IPS DF 6.9 (cell line): ENCODE measurements at regions not wholly inside any gene's neighbourhood (a gene's known extent, or its start where the extent isn't known, plus 50 kb on each side); places are given as distances from the start of the nearest gene placed in this dataset.

Experiments
- DNase-seq: peaks from one replicate; pipeline ENCODE4 v3.0.0-alpha.2; 2013; ENCODE audit warnings: low read depth, low spot score
- H3K27ac ChIP-seq: one replicate; pipeline ENCODE4 v1.5.1; 2013; ENCODE audit warnings: low read length, control low read depth
- H3K27me3 ChIP-seq: 2 replicates; pipeline ENCODE4 v1.6.1; 2013; ENCODE audit warnings: mild to moderate bottlenecking, low read length; ENCODE audit not compliant: control insufficient read depth, insufficient read depth
- H3K36me3 ChIP-seq: 2 replicates; pipeline ENCODE4 v1.6.1; 2013; ENCODE audit warnings: low read length; ENCODE audit not compliant: control insufficient read depth, insufficient read depth
- H3K4me1 ChIP-seq: 2 replicates; pipeline ENCODE4 v1.6.1; 2013; ENCODE audit warnings: low read length; ENCODE audit not compliant: control insufficient read depth, insufficient read depth
- H3K4me3 ChIP-seq: 2 replicates; pipeline ENCODE4 v1.5.1; 2013; ENCODE audit warnings: mild to moderate bottlenecking, low read length
- H3K9me3 ChIP-seq: 2 replicates; pipeline ENCODE4 v1.6.1; 2013; ENCODE audit warnings: low read length, inconsistent platforms; ENCODE audit not compliant: control insufficient read depth, insufficient read depth
- WGBS: extraction: QIAGEN DNeasy Blood & Tissue Kit; methylation state at CpG from one replicate; pipeline ENCODE4 v1.1.7; 2013; ENCODE audit warnings: mixed read lengths, missing lambda C conversion rate; ENCODE audit not compliant: insufficient read length, insufficient coverage; 5-methylcytosine and 5-hydroxymethylcytosine counted together

DNA sequence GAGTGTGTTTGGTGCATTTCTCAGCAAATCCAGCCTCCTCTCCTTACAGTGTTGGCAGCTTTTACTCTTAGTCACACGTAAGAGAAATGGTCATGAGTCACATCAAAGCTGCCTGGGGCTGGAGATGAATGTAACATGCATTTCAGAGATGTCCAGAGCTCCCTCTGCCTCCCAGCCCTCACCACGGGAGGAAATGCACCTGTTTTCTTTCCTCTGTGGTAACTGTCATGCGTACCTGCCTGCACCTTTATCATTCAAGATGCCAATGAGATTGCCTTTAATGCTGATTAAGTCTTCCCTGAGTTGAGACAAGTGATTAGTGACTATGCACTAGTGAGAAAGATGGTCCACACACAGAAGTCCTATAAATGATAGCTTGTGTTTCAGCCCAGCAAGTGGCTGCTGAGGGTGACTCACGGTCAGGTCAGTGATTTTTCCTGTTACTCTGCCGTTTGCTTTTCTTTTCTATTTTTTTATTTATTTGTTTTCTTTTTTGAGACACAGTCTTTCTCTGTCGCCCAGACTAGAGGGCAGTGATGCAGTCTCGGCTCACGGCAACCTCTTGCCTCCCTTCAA is 277.3 kb upstream of the FMN2 start:
- H3K4me3 ChIP-seq: no peak overlapping the region
- no peaks in the 10 kb centered on the region for H3K9me3 ChIP-seq
- WGBS: no CpG with 5 or more reads among the region's 8 CpGs
- H3K4me1 ChIP-seq: peaks cover 7% of the 10 kb centered on the region; the same call in 1 of the 2 replicates
- H3K27me3 ChIP-seq: no peaks in the 10 kb centered on the region
- H3K27ac ChIP-seq: no peak overlapping the region
- H3K36me3 ChIP-seq: no peaks in the 10 kb centered on the region
- peak; percentile 41 for DNase-seq

DNA sequence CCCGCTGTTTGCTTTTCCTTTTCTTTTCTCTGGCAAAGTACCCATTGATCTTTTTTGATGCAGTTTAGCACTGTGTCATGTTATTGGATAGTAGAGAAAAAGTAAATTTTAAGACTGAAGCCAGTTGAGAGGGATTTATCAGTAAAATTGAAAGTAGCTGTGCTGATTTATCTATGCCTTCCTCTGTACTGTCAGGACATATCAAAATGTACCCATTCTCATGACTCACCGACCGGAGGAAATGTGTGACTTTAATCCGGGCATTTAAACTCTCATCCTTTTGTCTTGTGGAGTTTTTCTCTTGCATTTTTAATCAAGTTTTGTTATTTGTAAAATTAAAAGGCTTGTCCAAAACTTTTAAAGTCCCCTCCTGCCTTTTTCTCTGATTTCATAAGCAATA is 276.6 kb upstream of the FMN2 start:
- Histone ChIP-seq H3K27me3 (no peaks in the 10 kb centered on the region), H3K36me3 (no peaks in the 10 kb centered on the region), H3K9me3 (no peaks in the 10 kb centered on the region), H3K4me1 (peaks cover 7% of the 10 kb centered on the region; the same call in 1 of the 2 replicates), H3K4me3 (no peak overlapping the region), H3K27ac (no peak overlapping the region)
- DNase-seq: no peak
- WGBS: no CpG with 5 or more reads among the region's 4 CpGs

DNA sequence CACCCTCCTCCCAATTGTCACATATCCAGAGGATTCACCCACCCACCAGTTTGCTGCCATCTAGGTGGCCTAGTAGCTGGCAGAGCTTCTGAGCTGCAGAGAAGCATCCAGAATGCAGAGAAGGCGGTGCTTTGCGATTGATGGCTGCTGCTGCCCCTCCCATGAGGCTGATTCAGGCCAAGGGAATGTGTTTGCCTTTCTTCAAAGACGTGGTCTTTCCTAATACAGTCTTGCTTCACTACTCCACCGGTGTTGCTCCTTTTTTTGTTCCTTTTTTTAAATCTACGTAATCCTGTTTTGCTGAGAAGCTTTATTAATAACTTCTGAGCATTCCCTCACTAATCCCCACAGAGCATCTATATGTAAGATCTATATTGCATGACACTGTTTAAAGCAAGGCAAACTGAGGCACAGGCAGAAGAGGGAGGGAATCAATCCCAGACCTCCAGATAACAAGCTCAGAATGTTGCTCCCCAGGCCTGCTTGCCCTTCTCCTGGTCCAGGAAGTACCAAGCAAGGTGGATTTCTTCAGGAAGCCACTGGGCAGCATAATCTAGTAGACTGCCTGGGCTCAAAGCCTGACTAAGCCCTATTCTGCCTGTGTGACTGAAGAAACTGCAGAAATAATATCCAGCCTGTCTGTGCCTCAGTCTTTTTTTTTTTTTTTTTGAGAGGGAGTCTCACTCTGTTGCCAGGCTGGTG is 275.5 kb upstream of the FMN2 start:
- DNase-seq: peak; percentile 45
- no peak overlapping the region for H3K4me3 ChIP-seq
- WGBS: no CpG with 5 or more reads among the region's 5 CpGs
- H3K4me1 ChIP-seq: peaks cover 2% of the 10 kb centered on the region; the same call in 1 of the 2 replicates
- no peaks in the 10 kb centered on the region for H3K9me3 ChIP-seq
- no peaks in the 10 kb centered on the region for H3K27me3 ChIP-seq
- H3K36me3 ChIP-seq: no peaks in the 10 kb centered on the region
- H3K27ac ChIP-seq: no peak overlapping the region

DNA sequence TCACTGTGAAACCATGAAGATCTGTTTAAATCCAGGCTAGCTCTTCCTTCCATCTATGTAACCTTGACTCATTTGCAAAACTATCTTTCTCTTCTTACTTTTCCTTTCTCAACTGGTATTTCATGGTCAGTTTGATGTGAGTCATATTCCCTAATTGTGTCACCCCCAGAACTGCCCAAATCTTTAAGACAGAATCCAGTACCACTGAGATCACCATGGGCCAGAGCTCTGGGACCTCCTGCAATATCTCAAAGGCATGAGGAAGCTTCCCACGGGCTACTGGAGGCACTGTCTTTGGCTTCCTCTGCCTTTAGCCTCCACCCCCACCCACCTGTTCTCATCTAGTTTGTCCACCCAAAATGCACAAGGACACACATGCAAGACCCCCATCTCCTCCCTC is 274.4 kb upstream of the FMN2 start:
- no peak for DNase-seq
- Histone ChIP-seq H3K4me1 (peaks cover 1% of the 10 kb centered on the region; the same call in 1 of the 2 replicates), H3K9me3 (no peaks in the 10 kb centered on the region), H3K4me3 (no peak overlapping the region), H3K27me3 (no peaks in the 10 kb centered on the region), H3K36me3 (no peaks in the 10 kb centered on the region), H3K27ac (no peak overlapping the region)
- no CpG with 5 or more reads among the region's 1 CpG for WGBS

DNA sequence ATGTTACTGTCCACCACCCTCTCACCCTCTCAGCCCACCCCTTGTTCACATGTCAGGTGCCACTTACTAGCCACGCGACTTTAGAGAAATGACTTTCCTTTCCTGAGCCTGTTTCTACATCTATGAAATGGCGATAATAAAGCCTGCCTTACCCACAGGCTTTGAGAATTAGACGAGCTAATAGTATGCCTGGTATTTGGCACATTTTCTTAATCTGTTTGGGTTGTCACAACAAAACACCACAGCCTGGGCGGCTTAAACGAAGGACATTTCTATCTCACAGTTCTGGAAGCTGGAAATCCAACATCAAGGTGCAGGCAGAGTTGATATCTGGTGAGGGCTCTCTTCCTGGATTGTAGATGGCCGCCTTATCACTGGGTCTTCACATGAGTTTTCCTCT is 273.9 kb upstream of the FMN2 start:
- Histone ChIP-seq H3K4me3 (no peak overlapping the region), H3K27ac (no peak overlapping the region), H3K27me3 (no peaks in the 10 kb centered on the region), H3K4me1 (peaks cover 1% of the 10 kb centered on the region; the same call in 1 of the 2 replicates), H3K9me3 (no peaks in the 10 kb centered on the region), H3K36me3 (no peaks in the 10 kb centered on the region)
- no peak for DNase-seq
- WGBS: no CpG with 5 or more reads among the region's 7 CpGs

DNA sequence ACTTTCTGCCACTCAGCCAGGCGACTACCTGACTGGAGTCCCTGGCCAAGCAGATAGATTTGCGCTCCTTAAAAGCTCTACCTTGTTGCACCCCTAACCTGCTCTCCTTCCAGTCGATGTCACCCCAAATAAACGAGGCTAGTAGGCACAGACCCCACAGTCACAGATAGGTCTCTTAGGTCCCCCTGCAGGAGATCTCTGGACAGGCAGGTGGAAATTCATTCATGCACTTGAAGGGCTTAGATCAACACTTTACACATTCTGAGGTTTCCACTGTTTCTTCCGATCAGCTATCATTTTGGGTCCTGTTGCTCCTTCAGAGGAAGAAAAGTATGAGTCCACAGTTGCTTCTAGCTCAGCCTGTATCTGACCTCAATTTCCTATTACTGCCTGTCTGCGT is 272.6 kb upstream of the FMN2 start:
- no peak for DNase-seq
- no peaks in the 10 kb centered on the region for H3K9me3 ChIP-seq
- no peaks in the 10 kb centered on the region for H3K36me3 ChIP-seq
- WGBS: no CpG with 5 or more reads among the region's 6 CpGs
- H3K4me1 ChIP-seq: peaks cover 1% of the 10 kb centered on the region; the same call in 1 of the 2 replicates
- no peaks in the 10 kb centered on the region for H3K27me3 ChIP-seq
- H3K27ac ChIP-seq: no peak overlapping the region
- H3K4me3 ChIP-seq: no peak overlapping the region

DNA sequence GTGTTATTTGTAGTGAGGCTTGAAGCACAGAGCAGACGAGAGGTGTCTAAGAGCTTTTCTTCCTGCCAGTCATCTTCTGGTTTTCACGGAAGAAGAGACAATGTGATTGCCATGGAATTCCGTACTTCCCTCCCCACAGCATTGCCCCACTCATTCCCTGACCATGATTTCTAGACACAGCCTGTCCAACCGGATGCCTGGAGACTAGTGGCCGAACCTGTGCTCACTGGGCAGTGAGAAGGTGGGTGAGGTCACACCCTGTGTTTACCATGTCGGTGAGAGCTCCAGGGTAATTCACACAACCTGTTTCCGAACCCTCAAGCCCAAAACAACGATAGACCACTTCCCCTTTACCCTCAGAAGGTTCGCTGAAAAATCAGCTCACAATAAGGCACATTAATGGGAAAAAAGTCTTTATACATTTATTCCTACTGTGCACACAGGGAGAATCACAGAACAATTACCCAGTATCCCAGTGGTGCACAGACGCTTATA is 271.9 kb upstream of the FMN2 start:
- Histone ChIP-seq H3K36me3 (no peaks in the 10 kb centered on the region), H3K27ac (no peak overlapping the region)
- WGBS: no CpG with 5 or more reads among the region's 10 CpGs

DNA sequence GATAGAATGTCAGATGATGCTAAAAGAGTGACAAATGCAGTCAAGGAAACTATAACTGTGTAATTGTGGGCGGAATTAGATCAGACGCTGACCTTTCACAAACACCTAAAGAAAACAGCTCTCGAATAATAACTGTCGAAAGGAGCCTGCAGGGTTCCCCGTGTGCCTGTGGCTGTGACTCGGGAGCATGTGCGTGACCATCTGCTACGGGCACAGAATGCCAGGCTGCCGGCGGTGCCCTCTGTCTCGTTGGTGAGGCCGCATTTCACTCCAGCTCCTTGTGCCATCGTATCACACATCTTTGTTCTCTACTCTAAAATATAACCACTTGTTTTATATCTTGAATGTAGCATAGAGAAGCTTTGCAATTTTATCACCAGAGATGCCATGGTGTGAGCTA is 267.8 kb upstream of the FMN2 start:
- DNase-seq: no peak
- no CpG with 5 or more reads among the region's 13 CpGs for WGBS
- Histone ChIP-seq H3K27me3 (no peaks in the 10 kb centered on the region), H3K9me3 (no peaks in the 10 kb centered on the region), H3K27ac (no peak overlapping the region), H3K4me3 (no peak overlapping the region), H3K36me3 (no peaks in the 10 kb centered on the region), H3K4me1 (no peaks in the 10 kb centered on the region)

More for the DNA sequence above, 271.9 kb upstream of the FMN2 start:
- Histone ChIP-seq H3K9me3 (no peaks in the 10 kb centered on the region), H3K27me3 (no peaks in the 10 kb centered on the region), H3K4me1 (peaks cover 1% of the 10 kb centered on the region; the same call in 1 of the 2 replicates), H3K4me3 (no peak overlapping the region)
- DNase-seq: no peak

DNA sequence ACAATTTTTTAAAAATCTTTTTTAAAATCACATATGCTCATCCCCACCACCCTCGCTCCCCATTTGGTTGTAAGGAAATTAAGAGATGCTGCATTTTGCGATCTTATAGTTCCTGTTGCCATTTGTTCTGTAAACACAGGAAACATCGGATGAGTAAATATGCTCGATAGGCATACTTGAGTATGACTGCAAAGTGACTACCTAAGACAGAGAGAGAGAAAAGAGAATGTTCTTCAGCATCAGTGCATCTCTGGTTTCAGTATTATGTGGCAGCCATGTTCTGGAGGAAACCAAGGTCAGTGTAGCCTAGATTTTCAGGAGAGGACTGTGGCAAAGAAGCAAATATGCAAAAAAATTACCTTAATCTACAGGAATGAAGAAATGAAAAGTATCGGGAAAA is 265.5 kb upstream of the FMN2 start:
- Histone ChIP-seq H3K27ac (no peak overlapping the region), H3K27me3 (no peaks in the 10 kb centered on the region), H3K9me3 (no peaks in the 10 kb centered on the region), H3K4me1 (no peaks in the 10 kb centered on the region), H3K4me3 (no peak overlapping the region), H3K36me3 (no peaks in the 10 kb centered on the region)
- no CpG with 5 or more reads among the region's 5 CpGs for WGBS
- DNase-seq: no peak

DNA sequence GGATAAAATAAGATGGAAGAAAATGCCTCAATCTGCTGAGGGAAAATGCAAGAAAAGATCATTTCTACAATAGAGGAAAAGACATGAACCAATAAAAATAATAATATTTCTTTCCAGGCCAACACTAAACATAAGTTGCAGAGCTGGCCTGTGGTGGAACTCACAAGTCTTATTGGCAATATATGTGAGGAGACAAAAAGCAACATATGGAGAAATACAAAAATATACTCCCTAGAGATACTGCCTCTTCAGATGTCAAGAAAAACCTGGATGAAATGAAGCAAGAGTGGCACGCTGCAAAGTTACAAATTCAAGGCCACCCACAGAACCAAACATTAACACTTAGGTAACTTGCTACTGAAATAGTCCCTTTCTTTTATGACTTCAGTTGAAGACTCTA is 264.9 kb upstream of the FMN2 start:
- H3K36me3 ChIP-seq: no peaks in the 10 kb centered on the region
- WGBS: no CpG with 5 or more reads among the region's 1 CpG
- no peaks in the 10 kb centered on the region for H3K9me3 ChIP-seq
- H3K27ac ChIP-seq: no peak overlapping the region
- H3K27me3 ChIP-seq: no peaks in the 10 kb centered on the region
- H3K4me3 ChIP-seq: no peak overlapping the region
- no peak for DNase-seq
- no peaks in the 10 kb centered on the region for H3K4me1 ChIP-seq

DNA sequence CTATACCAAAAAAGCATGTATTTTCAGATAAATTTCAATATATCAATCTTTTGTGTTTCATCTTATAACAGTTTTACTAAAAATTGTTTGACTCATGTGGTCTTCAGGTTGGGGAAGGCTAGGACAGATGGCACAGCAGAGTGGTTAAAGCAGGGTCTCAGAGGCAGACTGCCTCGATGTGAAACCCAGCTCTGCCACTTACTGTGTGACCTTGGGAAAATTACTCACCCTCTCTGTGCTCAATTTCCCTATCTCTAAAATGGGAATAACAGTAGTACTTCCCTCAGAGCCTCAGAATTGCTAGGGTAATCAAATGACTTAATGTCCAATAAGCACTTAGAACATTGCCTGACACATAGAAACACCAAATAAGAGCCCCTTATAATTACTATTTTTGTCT is 262.1 kb upstream of the FMN2 start:
- Histone ChIP-seq H3K4me3 (no peak overlapping the region), H3K9me3 (no peaks in the 10 kb centered on the region), H3K4me1 (no peaks in the 10 kb centered on the region), H3K36me3 (no peaks in the 10 kb centered on the region), H3K27me3 (no peaks in the 10 kb centered on the region), H3K27ac (no peak overlapping the region)
- no CpG with 5 or more reads among the region's 1 CpG for WGBS
- no peak for DNase-seq
